GM12873 (cell line): ENCODE measurements at regions not wholly inside any gene's neighbourhood (a gene's known extent, or its start where the extent isn't known, plus 50 kb on each side); places are given as distances from the start of the nearest gene placed in this dataset.

ENCODE experiments used
- TF ChIP-seq, protein P1 (sequence below): IDR thresholded peaks from 2 replicates; pipeline ENCODE4 v1.5.1; 2012; ENCODE audit warnings: low read depth, mild to moderate bottlenecking, moderate library complexity, low read length, control low read depth; ENCODE audit not compliant: insufficient read depth; ENCODE audit errors: missing control alignments

DNA sequence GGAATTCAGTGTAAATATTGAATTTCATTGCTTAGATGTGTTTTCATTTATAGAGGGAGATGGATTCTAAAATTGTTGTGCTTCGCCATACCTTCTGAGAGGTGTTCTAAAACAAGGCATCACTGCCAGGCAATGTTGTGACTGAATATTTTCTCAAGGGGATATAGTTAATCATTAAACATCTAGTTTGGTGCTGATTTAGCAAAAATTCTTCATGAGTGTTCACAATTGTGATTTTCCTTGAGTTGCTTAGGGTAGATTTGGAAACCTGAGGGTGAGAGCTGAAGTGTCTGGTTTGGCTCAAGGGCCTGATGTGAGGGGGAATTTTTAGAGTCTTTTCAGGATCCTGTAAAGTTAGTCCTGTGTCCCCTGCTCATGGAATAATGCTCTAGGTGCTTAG lies 104.5 kb downstream of the MAT2B start:
- TF ChIP-seq, protein P1, sequence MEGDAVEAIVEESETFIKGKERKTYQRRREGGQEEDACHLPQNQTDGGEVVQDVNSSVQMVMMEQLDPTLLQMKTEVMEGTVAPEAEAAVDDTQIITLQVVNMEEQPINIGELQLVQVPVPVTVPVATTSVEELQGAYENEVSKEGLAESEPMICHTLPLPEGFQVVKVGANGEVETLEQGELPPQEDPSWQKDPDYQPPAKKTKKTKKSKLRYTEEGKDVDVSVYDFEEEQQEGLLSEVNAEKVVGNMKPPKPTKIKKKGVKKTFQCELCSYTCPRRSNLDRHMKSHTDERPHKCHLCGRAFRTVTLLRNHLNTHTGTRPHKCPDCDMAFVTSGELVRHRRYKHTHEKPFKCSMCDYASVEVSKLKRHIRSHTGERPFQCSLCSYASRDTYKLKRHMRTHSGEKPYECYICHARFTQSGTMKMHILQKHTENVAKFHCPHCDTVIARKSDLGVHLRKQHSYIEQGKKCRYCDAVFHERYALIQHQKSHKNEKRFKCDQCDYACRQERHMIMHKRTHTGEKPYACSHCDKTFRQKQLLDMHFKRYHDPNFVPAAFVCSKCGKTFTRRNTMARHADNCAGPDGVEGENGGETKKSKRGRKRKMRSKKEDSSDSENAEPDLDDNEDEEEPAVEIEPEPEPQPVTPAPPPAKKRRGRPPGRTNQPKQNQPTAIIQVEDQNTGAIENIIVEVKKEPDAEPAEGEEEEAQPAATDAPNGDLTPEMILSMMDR: no peak

DNA sequence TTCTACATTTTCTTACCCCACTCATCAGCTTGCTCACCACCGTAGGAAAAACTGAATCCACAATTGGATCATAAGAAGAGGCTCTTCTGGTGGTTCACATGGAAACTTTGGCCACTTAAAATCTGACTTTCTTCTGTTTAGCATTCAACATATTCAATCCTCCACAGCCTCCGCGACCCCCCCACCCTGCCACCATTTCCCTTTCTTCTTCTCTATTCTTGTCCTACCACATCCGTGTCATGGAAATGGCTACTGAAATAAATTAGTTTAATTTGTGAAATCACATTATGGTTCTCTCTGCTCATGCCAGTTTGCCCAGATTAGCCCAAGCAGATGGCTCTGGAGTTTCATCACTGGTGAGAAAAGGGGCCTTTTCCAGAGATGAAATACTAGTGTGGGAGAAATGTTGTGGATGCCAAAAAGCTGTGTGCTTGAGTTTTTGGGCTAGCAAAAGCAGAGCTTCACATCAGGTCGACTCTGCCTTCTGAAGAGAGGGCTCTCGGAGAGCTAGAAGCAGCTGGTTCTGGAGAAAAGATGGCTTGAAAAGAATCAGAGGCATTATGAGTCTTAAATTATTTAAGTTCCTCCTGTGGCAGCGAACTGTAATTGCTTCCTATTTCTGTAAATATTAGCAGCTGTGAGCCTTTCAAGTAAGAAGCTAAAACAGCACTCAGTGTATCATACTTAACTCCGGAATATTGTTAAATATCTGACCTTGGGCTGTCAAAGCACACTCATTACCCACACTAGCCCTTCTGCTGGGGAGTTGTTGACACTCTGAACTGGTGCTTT lies 107.1 kb downstream of the MAT2B start:
- TF ChIP-seq, protein P1: no peak

DNA sequence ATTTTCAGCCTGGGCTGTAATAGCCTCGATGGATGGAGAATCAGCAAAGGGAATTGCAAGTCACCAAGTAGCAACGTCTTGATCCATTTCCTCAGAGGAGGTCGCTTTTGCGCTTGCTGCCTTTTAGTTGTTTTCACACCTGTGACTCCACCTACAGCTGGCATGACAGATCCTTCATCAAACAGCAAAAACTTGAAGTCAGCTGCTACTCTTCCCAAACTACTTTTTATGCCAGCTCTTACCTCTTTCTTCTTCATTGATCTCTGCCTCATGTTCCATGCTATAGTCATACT lies 107.7 kb downstream of the MAT2B start:
- TF ChIP-seq, protein P1: no peak

DNA sequence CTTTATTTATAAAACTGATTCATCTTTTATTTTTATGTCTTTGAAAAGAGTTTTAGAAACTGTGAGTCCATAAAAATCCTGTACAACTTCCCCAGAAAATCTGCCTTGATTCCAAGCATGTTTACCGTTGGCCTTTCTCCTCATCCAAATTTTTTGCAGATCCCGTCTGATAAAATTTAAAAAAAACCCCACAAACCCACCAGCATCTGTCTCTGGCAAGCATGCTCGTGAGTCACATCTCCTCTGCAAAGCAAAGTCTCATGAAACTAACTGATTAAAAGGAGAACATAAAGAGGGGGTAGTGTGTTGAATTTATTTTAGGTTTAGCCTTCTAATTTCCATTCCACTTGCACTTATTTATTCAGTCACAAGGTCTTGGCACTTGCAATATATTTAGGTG lies 109.4 kb downstream of the MAT2B start:
- TF ChIP-seq, protein P1: no peak

DNA sequence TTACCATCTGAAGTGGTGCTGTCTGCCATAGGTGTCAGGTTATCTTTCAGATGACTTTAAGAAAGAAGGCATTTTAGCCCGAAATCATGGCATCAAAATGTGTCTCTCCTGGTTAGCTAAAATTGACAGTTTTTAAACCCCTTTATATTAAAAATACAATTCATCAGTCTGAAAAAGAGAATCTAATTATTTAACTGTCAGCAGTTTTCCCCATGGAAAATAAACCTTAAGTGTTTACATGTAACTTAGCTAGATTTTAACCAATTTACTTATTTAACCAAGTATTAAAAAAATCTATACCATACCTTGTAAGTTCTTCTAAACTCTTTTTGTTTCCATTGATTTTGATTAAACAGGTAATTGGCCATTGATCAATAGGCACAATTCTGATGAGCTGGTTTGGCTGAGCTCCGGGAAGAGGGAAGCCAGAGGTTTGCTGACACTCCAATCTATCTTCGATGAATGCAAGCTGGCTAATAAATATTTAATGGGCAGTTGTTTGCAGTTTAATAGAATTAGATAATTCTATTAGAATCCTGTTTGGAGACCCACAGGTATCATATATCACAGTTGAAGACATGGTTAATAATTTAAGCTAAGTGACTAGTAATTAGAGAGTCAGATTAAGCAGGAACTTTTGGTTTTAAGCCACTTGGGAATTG lies 114.0 kb downstream of the MAT2B start:
- TF ChIP-seq, protein P1: no peak

DNA sequence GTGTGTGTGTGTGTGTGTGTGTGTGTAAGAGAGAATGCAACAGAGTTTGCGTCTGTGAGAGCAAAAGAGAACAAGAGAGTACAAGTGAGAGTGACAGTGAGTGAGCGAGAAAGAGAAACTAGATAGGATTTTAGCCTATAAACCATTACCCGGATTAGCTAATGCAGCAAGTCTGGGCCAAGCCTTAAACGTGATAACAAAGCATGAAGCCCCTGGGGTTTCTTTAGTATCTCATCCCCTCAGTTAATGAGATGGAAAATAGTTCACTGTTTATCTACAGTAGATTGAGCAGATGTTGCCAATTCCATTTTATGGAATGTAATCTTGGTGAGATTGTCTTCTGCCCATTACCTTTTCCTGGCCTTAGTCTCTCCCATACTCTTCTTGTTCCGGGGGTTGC lies 114.5 kb downstream of the MAT2B start:
- TF ChIP-seq, protein P1: no peak

DNA sequence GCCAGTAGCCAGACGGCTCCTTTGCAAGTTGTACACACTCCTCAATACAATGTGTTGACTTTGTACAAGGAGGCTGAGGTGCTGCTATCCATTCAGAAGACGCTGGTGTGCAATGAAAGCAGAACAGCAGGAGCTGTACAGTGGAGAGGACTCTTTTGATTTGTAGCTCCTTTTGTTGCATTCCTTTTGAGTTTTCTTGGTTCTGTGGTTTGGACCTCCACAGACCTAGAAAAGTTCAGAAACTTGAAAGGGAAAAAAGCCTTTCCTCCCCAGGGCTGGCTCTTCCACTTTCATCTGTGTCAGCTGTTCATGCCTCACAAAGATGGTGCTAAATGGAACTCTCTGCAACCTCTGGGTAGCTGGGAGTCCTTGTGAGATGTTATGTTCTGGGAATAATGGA lies 117.4 kb downstream of the MAT2B start:
- TF ChIP-seq, protein P1: no peak
